ENCODE measurements at regions not wholly inside any gene's neighbourhood (a gene's known extent, or its start where the extent isn't known, plus 50 kb on each side); places are given as distances from the start of the nearest gene placed in this dataset.

DNA sequence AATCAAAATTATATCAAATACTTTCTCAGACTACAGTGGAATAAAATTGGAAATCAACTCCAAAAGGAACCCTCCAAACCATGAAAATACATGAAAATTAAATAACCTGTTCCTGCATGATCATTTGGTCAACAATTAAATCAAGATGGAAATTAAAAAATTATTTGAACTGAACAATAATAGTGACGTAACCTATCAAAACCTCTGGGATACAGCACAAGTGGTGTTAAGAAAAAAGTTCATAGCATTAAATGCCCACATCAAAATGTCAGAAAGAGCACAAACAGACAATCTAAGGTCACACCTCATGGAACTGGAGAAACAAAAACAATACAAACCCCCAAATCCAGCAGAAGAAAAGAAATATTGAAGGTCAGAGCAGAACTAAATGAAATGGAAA, 1460.7 kb downstream of the OLFM4 start:
- Histone ChIP-seq H3K36me3 (ENCODE audit: control insufficient read depth in 2 of 4, insufficient read depth in 4 of 4, low read length in 3 of 4) (no peaks in the 10 kb centered on the region; a peak in 1 of 8 replicates), H3K56ac (replicated peaks; ENCODE audit: insufficient read length, low read depth, low read length) (no peak overlapping the region), H2BK15ac (ENCODE audit: low read length) (no peak overlapping the region), H3K9ac (replicated peaks in 1 of 4; ENCODE audit: extremely low read depth in 1 of 4, low read depth in 3 of 4, low read length in 3 of 4) (no peak overlapping the region), H2BK12ac (ENCODE audit: low read depth, low read length) (no peak overlapping the region), H4K20me1 (replicated peaks in 1 of 2; ENCODE audit: control insufficient read depth in 1 of 2, insufficient read depth in 2 of 2, low read length in 2 of 2) (no peaks in the 10 kb centered on the region), H2BK120ac (replicated peaks; ENCODE audit: low read depth, low read length) (no peak overlapping the region), H2AFZ (ENCODE audit: low read length) (no peak overlapping the region), H3K18ac (ENCODE audit: extremely low read depth, low read length) (no peak overlapping the region), H4K5ac (ENCODE audit: insufficient read length, low read depth, low read length) (no peak overlapping the region), H3K4me3 (ENCODE audit: extremely low read depth in 1 of 4, insufficient read depth in 2 of 4, low read depth in 3 of 4, low read length in 4 of 4) (no peak overlapping the region), H3K4me1 (replicated peaks in 1 of 4; ENCODE audit: control insufficient read depth in 3 of 4, insufficient read depth in 4 of 4, low read length in 3 of 4) (no peaks in the 10 kb centered on the region), H3K27ac (ENCODE audit: low read depth, low read length) (no peak overlapping the region), H3K79me2 (ENCODE audit: control insufficient read depth in 1 of 2, insufficient read depth in 2 of 2, low read length in 2 of 2) (no peaks in the 10 kb centered on the region), H3K4me2 (ENCODE audit: insufficient read depth in 1 of 2, low read depth in 2 of 2, low read length in 2 of 2) (no peak overlapping the region), H3K23me2 (ENCODE audit: low read depth, low read length) (no peaks in the 10 kb centered on the region), H3K23ac (ENCODE audit: insufficient read length) (no peak overlapping the region), H2AK5ac (ENCODE audit: low read depth, low read length) (no peak overlapping the region), H4K8ac (ENCODE audit: extremely low read depth, insufficient read depth, low read length) (no peak overlapping the region), H3K27me3 (replicated peaks in 1 of 4; ENCODE audit: control insufficient read depth in 3 of 4, extremely low read depth in 1 of 4, insufficient read depth in 3 of 4, low read length in 3 of 4) (no peaks in the 10 kb centered on the region), H4K91ac (replicated peaks; ENCODE audit: insufficient read length, low read length) (no peak overlapping the region), H2BK5ac (ENCODE audit: low read depth, low read length) (no peak overlapping the region), H3K9me3 (ENCODE audit: insufficient read depth in 2 of 2, low read depth in 1 of 2, low read length in 1 of 2) (no peaks in the 10 kb centered on the region), H3K79me1 (ENCODE audit: low read depth, low read length) (no peaks in the 10 kb centered on the region), H2BK20ac (ENCODE audit: low read length) (no peak overlapping the region), H3K4ac (replicated peaks; ENCODE audit: insufficient read length, low read depth, low read length) (no peak overlapping the region), H3K14ac (ENCODE audit: insufficient read length) (no peak overlapping the region)
- 90% methylated on average over 1 of the region's 1 CpG; no CpG with 5 or more reads in 1 of the 2 experiments for WGBS, 2 experiments (ENCODE audit: extremely low coverage in 1 of 2, insufficient coverage in 1 of 2, insufficient read length in 1 of 2, insufficient replicate concordance in 2 of 2, low coverage in 1 of 2, low lambda C conversion rate in 2 of 2, missing lambda C conversion rate in 1 of 2)
- CTCF ChIA-PET (ENCODE audit: partially characterized antibody), result no interaction called here
- POLR2A ChIA-PET (ENCODE audit: partially characterized antibody), result no interaction called here
- FAIRE-seq, result no peak
- no peak for DNase-seq (ENCODE audit: low read depth in 1 of 2, low spot score in 2 of 2)
- TF ChIP-seq MAFK (IDR thresholded peaks at IDR 0.05; ENCODE audit: low read depth, low read length), result no peak
- no peak for TF ChIP-seq CBX8 (IDR thresholded peaks at IDR 0.05; ENCODE audit: borderline replicate concordance, low read depth, low read length)
- TF ChIP-seq CHD1 (IDR thresholded peaks at IDR 0.05; ENCODE audit: low read depth, low read length), result no peak
- no peak for TF ChIP-seq TBP (IDR thresholded peaks at IDR 0.05; ENCODE audit: low read depth, low read length)
- TF ChIP-seq RXRA (IDR thresholded peaks at IDR 0.05; ENCODE audit: insufficient read depth, low read depth, low read length), result no peak
- TF ChIP-seq, protein P1, sequence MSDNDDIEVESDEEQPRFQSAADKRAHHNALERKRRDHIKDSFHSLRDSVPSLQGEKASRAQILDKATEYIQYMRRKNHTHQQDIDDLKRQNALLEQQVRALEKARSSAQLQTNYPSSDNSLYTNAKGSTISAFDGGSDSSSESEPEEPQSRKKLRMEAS (IDR thresholded peaks at IDR 0.05), result no peak
- TF ChIP-seq NANOG (IDR thresholded peaks at IDR 0.05; ENCODE audit: insufficient read depth, low read depth, low read length, poor library complexity, severe bottlenecking), result no peak
- TF ChIP-seq SP4 (IDR thresholded peaks at IDR 0.05; ENCODE audit: low read length), result no peak
- no peak for TF ChIP-seq SRF (IDR thresholded peaks at IDR 0.05; ENCODE audit: low read depth, low read length)
- no peak for TF ChIP-seq POU5F1 (IDR thresholded peaks at IDR 0.05; ENCODE audit: low read depth, low read length)
- TF ChIP-seq, protein P2, sequence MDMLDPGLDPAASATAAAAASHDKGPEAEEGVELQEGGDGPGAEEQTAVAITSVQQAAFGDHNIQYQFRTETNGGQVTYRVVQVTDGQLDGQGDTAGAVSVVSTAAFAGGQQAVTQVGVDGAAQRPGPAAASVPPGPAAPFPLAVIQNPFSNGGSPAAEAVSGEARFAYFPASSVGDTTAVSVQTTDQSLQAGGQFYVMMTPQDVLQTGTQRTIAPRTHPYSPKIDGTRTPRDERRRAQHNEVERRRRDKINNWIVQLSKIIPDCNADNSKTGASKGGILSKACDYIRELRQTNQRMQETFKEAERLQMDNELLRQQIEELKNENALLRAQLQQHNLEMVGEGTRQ (IDR thresholded peaks at IDR 0.05; ENCODE audit: low read length), result no peak
- no peak for TF ChIP-seq ZNF274 (IDR thresholded peaks at IDR 0.05; ENCODE audit: borderline replicate concordance, extremely low read depth, low read length)
- TF ChIP-seq YY1 (IDR thresholded peaks at IDR 0.05; ENCODE audit: low read depth, low read length), result no peak
- TF ChIP-seq TAF7 (optimal IDR thresholded peaks at IDR 0.05; ENCODE audit: borderline replicate concordance, low read depth, low read length), result no peak
- no peak for TF ChIP-seq TAF1 (IDR thresholded peaks at IDR 0.05; ENCODE audit: low read depth, low read length)

Measured in H1 (cell line).